ENCODE measurements at regions not wholly inside any gene's neighbourhood (a gene's known extent, or its start where the extent isn't known, plus 50 kb on each side); places are given as distances from the start of the nearest gene placed in this dataset.

DNA sequence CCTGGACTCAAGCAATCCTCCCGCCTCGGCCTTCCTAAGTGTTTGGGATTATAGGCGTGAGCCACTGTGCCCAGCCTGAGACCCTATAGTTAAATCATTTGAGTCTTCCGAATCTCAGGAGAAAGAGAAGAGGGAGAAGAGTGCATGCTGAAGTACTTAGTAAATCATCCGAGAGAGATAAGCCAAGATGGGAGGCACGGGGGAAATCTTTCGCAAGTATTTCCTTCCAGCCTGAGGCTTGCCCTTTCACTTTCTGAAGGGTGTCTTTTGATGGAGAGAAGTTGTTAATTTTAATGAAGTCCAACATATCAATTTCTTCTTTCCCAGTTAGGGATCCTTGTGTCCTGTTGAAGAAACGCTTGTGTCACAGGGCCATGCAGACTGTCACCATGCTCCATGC lies 97.1 kb upstream of the SLC6A6 start:
- Histone ChIP-seq H3K9me3 (ENCODE audit: control insufficient read depth in 1 of 2, low read length in 2 of 2) (no peaks in the 10 kb centered on the region), H3K4me3 (ENCODE audit: low read length in 2 of 2) (no peak overlapping the region), H3K27ac (ENCODE audit: low read depth, low read length) (no peak overlapping the region), H3K36me3 (ENCODE audit: insufficient read depth, low read length) (no peaks in the 10 kb centered on the region), H3K4me1 (ENCODE audit: insufficient read depth, low read length) (peaks cover 9% of the 10 kb centered on the region), H3K27me3 (ENCODE audit: insufficient read depth, low read length) (no peaks in the 10 kb centered on the region)
- Mint-ChIP-seq H3K27ac (no peak overlapping the region), H3K9me3 (no peaks in the 10 kb centered on the region), H3K27me3 (peaks cover 2 to 13% of the 10 kb centered on the region in 2 donors), H3K36me3 (no peaks in the 10 kb centered on the region), H3K4me1 (peaks cover 6 to 19% (median 8%) of the 10 kb centered on the region in 4 donors), H3K4me3 (no peak overlapping the region)
- DNase-seq: no peak
- ChIA-PET POLR2A (ENCODE audit: partially characterized antibody) (no interaction called here), CTCF (ENCODE audit: partially characterized antibody) (no interaction called here)
- intact Hi-C loops (cut with micrococcal nuclease): no loop called here

GRCh38 chr3:14306142-14306541 lies 96.3 kb upstream of the SLC6A6 start:
- H3K4me1 Mint-ChIP-seq: peaks cover 6 to 19% (median 8%) of the 10 kb centered on the region in 4 donors
- intact Hi-C loops (cut with micrococcal nuclease): no loop called here
- H3K9me3 Mint-ChIP-seq: no peaks in the 10 kb centered on the region
- POLR2A ChIA-PET (ENCODE audit: partially characterized antibody): no interaction called here
- no peak overlapping the region for H3K27ac Mint-ChIP-seq
- no peak for DNase-seq
- H3K36me3 Mint-ChIP-seq: no peaks in the 10 kb centered on the region
- peaks cover 2 to 14% of the 10 kb centered on the region in 2 donors for H3K27me3 Mint-ChIP-seq
- Histone ChIP-seq H3K9me3 (ENCODE audit: control insufficient read depth in 1 of 2, low read length in 2 of 2) (no peaks in the 10 kb centered on the region), H3K4me3 (ENCODE audit: low read length in 2 of 2) (no peak overlapping the region), H3K27ac (ENCODE audit: low read depth, low read length) (no peak overlapping the region), H3K4me1 (ENCODE audit: insufficient read depth, low read length) (peaks cover 9% of the 10 kb centered on the region), H3K27me3 (ENCODE audit: insufficient read depth, low read length) (no peaks in the 10 kb centered on the region), H3K36me3 (ENCODE audit: insufficient read depth, low read length) (no peaks in the 10 kb centered on the region)
- CTCF ChIA-PET (ENCODE audit: partially characterized antibody): no interaction called here
- no peak overlapping the region for H3K4me3 Mint-ChIP-seq

GRCh38 chr3:14307656-14308302 lies 94.6 kb upstream of the SLC6A6 start:
- Mint-ChIP-seq H3K36me3 (no peaks in the 10 kb centered on the region), H3K27ac (no peak overlapping the region)
- DNase-seq: no peak

DNA sequence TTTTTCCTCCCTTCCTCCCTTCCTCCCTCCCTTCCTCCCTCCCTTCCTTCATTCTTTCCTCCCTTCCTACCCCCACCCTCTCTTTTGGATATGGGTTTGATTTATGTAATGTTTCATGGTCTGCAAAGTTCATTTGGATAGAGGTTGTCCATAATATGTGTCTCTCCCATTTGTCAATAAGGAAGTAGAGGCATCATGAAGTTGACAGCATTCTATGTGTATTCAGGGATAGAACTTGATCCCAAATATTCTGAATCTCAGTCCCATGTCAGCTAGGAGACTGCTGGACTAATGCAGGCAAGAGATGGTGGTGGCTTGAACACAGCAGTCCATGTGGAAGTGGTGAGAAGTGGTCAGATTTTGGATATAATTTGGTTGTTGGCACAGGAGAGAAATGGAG lies 90.7 kb upstream of the SLC6A6 start:
- intact Hi-C loops (cut with micrococcal nuclease): no loop called here
- no peaks in the 10 kb centered on the region for H3K9me3 Mint-ChIP-seq
- CTCF ChIA-PET (ENCODE audit: partially characterized antibody): no interaction called here
- Histone ChIP-seq H3K9me3 (ENCODE audit: control insufficient read depth in 1 of 2, low read length in 2 of 2) (no peaks in the 10 kb centered on the region), H3K4me1 (ENCODE audit: insufficient read depth, low read length) (no peaks in the 10 kb centered on the region), H3K27me3 (ENCODE audit: insufficient read depth, low read length) (peaks cover 5% of the 10 kb centered on the region), H3K27ac (ENCODE audit: low read depth, low read length) (no peak overlapping the region), H3K36me3 (ENCODE audit: insufficient read depth, low read length) (no peaks in the 10 kb centered on the region), H3K4me3 (ENCODE audit: low read length in 2 of 2) (no peak overlapping the region)
- DNase-seq: no peak
- no peaks in the 10 kb centered on the region for H3K4me1 Mint-ChIP-seq
- H3K27ac Mint-ChIP-seq: no peak overlapping the region
- POLR2A ChIA-PET (ENCODE audit: partially characterized antibody): no interaction called here
- no peaks in the 10 kb centered on the region for H3K36me3 Mint-ChIP-seq
- H3K27me3 Mint-ChIP-seq: peaks cover 13 to 19% of the 10 kb centered on the region in 2 donors
- H3K4me3 Mint-ChIP-seq: no peak overlapping the region

More at GRCh38 chr3:14307656-14308302, 94.6 kb upstream of the SLC6A6 start:
- Histone ChIP-seq H3K9me3 (ENCODE audit: control insufficient read depth in 1 of 2, low read length in 2 of 2) (no peaks in the 10 kb centered on the region), H3K36me3 (ENCODE audit: insufficient read depth, low read length) (no peaks in the 10 kb centered on the region), H3K27ac (ENCODE audit: low read depth, low read length) (no peak overlapping the region), H3K27me3 (ENCODE audit: insufficient read depth, low read length) (no peaks in the 10 kb centered on the region), H3K4me3 (ENCODE audit: low read length in 2 of 2) (no peak overlapping the region), H3K4me1 (ENCODE audit: insufficient read depth, low read length) (peaks cover 9% of the 10 kb centered on the region)
- POLR2A ChIA-PET (ENCODE audit: partially characterized antibody): no interaction called here
- H3K4me3 Mint-ChIP-seq: no peak overlapping the region
- peaks cover 10 to 19% of the 10 kb centered on the region in 2 donors for H3K27me3 Mint-ChIP-seq
- no peaks in the 10 kb centered on the region for H3K9me3 Mint-ChIP-seq
- CTCF ChIA-PET (ENCODE audit: partially characterized antibody): no interaction called here
- intact Hi-C loops (cut with micrococcal nuclease): no loop called here
- H3K4me1 Mint-ChIP-seq: peaks cover 4 to 15% (median 7%) of the 10 kb centered on the region in 4 donors

DNA sequence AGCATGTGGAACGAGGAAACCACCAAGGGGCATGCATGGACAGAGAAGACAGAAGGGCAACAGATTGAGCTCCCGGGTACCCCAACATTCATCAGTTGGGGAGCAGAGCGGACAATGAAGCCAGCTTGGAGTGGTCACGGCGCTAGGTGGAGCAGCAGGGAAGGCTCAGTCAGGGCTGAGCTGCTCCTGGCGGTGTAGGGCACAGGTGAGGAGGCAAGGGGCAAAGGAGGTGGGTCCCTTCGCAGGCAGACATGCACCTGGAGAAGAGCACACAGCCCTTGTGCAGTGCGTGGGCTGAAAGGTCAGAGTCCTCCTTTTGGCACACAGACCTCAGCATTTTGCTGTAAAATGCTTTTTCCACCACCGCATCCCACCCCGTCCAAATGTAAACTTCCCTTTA lies 90.0 kb upstream of the SLC6A6 start:
- CTCF ChIA-PET (ENCODE audit: partially characterized antibody): no interaction called here

GRCh38 chr3:14317057-14317553 lies 85.3 kb upstream of the SLC6A6 start:
- Histone ChIP-seq H3K27ac (ENCODE audit: low read depth, low read length) (no peak overlapping the region), H3K9me3 (ENCODE audit: control insufficient read depth in 1 of 2, low read length in 2 of 2) (peaks cover 0 to 4% of the 10 kb centered on the region in 2 donors), H3K27me3 (ENCODE audit: insufficient read depth, low read length) (peaks cover 5% of the 10 kb centered on the region), H3K36me3 (ENCODE audit: insufficient read depth, low read length) (no peaks in the 10 kb centered on the region), H3K4me3 (ENCODE audit: low read length in 2 of 2) (no peak overlapping the region), H3K4me1 (ENCODE audit: insufficient read depth, low read length) (no peaks in the 10 kb centered on the region)
- no peak for DNase-seq
- no peaks in the 10 kb centered on the region for H3K4me1 Mint-ChIP-seq
- H3K36me3 Mint-ChIP-seq: no peaks in the 10 kb centered on the region
- no peak overlapping the region for H3K27ac Mint-ChIP-seq
- ChIA-PET CTCF (ENCODE audit: partially characterized antibody) (no interaction called here), POLR2A (ENCODE audit: partially characterized antibody) (no interaction called here)
- peaks cover 0 to 7% (median 3%) of the 10 kb centered on the region in 8 donors for H3K9me3 Mint-ChIP-seq
- intact Hi-C loops (cut with micrococcal nuclease): no loop called here
- H3K27me3 Mint-ChIP-seq: peaks cover 6 to 8% of the 10 kb centered on the region in 2 donors
- H3K4me3 Mint-ChIP-seq: no peak overlapping the region

More for the DNA sequence above, 90.0 kb upstream of the SLC6A6 start:
- no peak for DNase-seq
- no peak overlapping the region for H3K27ac Mint-ChIP-seq
- Histone ChIP-seq H3K4me1 (ENCODE audit: insufficient read depth, low read length) (no peaks in the 10 kb centered on the region), H3K27me3 (ENCODE audit: insufficient read depth, low read length) (peaks cover 5% of the 10 kb centered on the region), H3K4me3 (ENCODE audit: low read length in 2 of 2) (no peak overlapping the region), H3K36me3 (ENCODE audit: insufficient read depth, low read length) (no peaks in the 10 kb centered on the region), H3K27ac (ENCODE audit: low read depth, low read length) (no peak overlapping the region), H3K9me3 (ENCODE audit: control insufficient read depth in 1 of 2, low read length in 2 of 2) (no peaks in the 10 kb centered on the region)
- no peaks in the 10 kb centered on the region for H3K9me3 Mint-ChIP-seq
- H3K4me3 Mint-ChIP-seq: no peak overlapping the region
- peaks cover 13 to 16% of the 10 kb centered on the region in 2 donors for H3K27me3 Mint-ChIP-seq
- intact Hi-C loops (cut with micrococcal nuclease): no loop called here
- POLR2A ChIA-PET (ENCODE audit: partially characterized antibody): no interaction called here
- H3K4me1 Mint-ChIP-seq: no peaks in the 10 kb centered on the region
- no peaks in the 10 kb centered on the region for H3K36me3 Mint-ChIP-seq

DNA sequence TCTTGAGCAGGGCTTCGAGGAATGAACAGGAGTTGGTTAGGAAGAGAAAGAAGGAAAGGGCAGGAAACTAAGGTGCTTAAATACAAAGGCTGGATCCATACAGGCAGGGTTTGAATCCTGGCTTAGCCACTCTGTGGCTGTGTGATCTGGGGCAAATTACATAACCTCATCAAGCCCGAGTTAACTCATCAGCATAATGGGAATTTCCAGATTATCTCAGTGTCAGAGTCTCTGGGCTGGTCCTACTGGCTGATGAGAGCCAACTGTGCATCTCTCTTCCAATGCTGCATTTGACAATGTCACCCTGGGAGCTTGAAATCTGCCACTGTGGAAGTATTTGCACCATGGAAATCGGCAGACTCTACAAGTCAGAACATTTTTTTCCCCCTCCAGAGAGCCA lies 83.8 kb upstream of the SLC6A6 start:
- H3K9me3 ChIP-seq (ENCODE audit: control insufficient read depth in 1 of 2, low read length in 2 of 2): peaks cover 0 to 4% of the 10 kb centered on the region in 2 donors
- peaks cover 0 to 7% (median 3%) of the 10 kb centered on the region in 8 donors for H3K9me3 Mint-ChIP-seq
- H3K36me3 Mint-ChIP-seq: no peaks in the 10 kb centered on the region
- no peaks in the 10 kb centered on the region for H3K4me1 ChIP-seq (ENCODE audit: insufficient read depth, low read length)
- no peak overlapping the region for H3K27ac Mint-ChIP-seq
- H3K4me1 Mint-ChIP-seq: no peaks in the 10 kb centered on the region
- intact Hi-C loops (cut with micrococcal nuclease): no loop called here
- H3K27me3 ChIP-seq (ENCODE audit: insufficient read depth, low read length): peaks cover 3% of the 10 kb centered on the region
- no peak overlapping the region for H3K4me3 ChIP-seq (ENCODE audit: low read length in 2 of 2)
- no peak overlapping the region for H3K4me3 Mint-ChIP-seq
- no peaks in the 10 kb centered on the region for H3K36me3 ChIP-seq (ENCODE audit: insufficient read depth, low read length)
- POLR2A ChIA-PET (ENCODE audit: partially characterized antibody): no interaction called here
- H3K27ac ChIP-seq (ENCODE audit: low read depth, low read length): no peak overlapping the region
- CTCF ChIA-PET (ENCODE audit: partially characterized antibody): no interaction called here
- peaks cover 3 to 5% of the 10 kb centered on the region in 2 donors for H3K27me3 Mint-ChIP-seq
- DNase-seq: no peak
